MCF 10A (cell line): ENCODE measurements at regions not wholly inside any gene's neighbourhood (a gene's known extent, or its start where the extent isn't known, plus 50 kb on each side); places are given as distances from the start of the nearest gene placed in this dataset.

Source experiments
- BruUV-seq: library from RNA; stranded (reverse); fragments of 400-500 nt; replicated peaks from 2 replicates; lab custom pipeline; 2021; lab: Mats Ljungman, UMichigan
- CTCF ChIA-PET: fragments of 300-600 bp; sonication (Branson Sonifier 250); formaldehyde crosslinking; extraction: SDS; loops from one replicate; lab custom pipeline; 2021; ENCODE audit warnings: antibody characterized with exemption, inconsistent platforms; lab: Yijun Ruan, JAX
- POLR2A ChIA-PET: fragments of 300-600, 350-650 bp; sonication (Branson Sonifier 250); formaldehyde crosslinking; extraction: SDS; loops from one replicate; lab custom pipeline; 2020; ENCODE audit warnings: antibody characterized with exemption, inconsistent platforms; lab: Yijun Ruan, JAX
- DNase-seq: peaks from one replicate; pipeline ENCODE4 v3.0.0-alpha.2; 2018; ENCODE audit not compliant: unreplicated experiment
- H3K27ac Mint-ChIP-seq: one replicate; pipeline ENCODE4 v1.8.0; 2022; ENCODE audit warnings: mild to moderate bottlenecking, low read depth, mixed read lengths; ENCODE audit not compliant: unreplicated experiment
- H3K27me3 Mint-ChIP-seq: one replicate; pipeline ENCODE4 v1.8.0; 2022; ENCODE audit warnings: mixed read lengths; ENCODE audit not compliant: insufficient read depth, unreplicated experiment
- H3K36me3 Mint-ChIP-seq: one replicate; pipeline ENCODE4 v1.8.0; 2022; ENCODE audit warnings: mild to moderate bottlenecking, moderate library complexity, mixed read lengths; ENCODE audit not compliant: insufficient read depth, unreplicated experiment
- H3K4me1 Mint-ChIP-seq: one replicate; pipeline ENCODE4 v1.8.0; 2022; ENCODE audit warnings: mixed read lengths; ENCODE audit not compliant: insufficient read depth, unreplicated experiment
- H3K4me3 Mint-ChIP-seq: one replicate; pipeline ENCODE4 v1.8.0; 2022; ENCODE audit warnings: mild to moderate bottlenecking, moderate library complexity, mixed read lengths; ENCODE audit not compliant: unreplicated experiment
- H3K9me3 Mint-ChIP-seq: one replicate; pipeline ENCODE4 v1.8.0; 2022; ENCODE audit warnings: mixed read lengths; ENCODE audit not compliant: unreplicated experiment
- CTCF ChIP-seq: fragments of 200-600 bp; IDR thresholded peaks from one replicate; pipeline ENCODE4 v1.8.0; 2022; ENCODE audit warnings: antibody characterized with exemption, mild to moderate bottlenecking; ENCODE audit not compliant: unreplicated experiment
- intact Hi-C: fragments of 100-400 bp; cut with micrococcal nuclease; formaldehyde crosslinking; loops from 2 replicates; pipeline ENCODE4 v1.14.1; 2022

DNA sequence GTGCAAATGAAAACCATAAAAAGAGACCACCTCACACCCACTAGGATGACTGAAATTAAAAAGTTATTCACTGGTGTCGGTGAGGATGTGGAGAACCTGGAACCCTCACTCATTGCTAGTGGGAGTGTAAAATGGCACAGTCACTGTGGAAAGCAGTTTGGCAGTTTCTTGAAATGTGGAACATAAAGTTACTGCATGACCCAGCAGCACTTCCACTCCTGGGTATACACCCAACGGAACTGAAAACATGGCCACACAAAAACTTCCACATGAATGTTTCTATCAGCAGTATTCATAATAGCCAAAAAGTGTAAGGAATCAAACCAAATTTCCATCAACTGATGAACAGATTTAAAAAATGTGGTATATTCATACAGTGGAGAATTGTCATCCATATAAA lies 65.1 kb upstream of the SLC66A3 start:
- no peak overlapping the region for H3K4me3 Mint-ChIP-seq
- H3K9me3 Mint-ChIP-seq = no peaks in the 10 kb centered on the region
- H3K27me3 Mint-ChIP-seq = peaks cover 45% of the 10 kb centered on the region
- no peaks in the 10 kb centered on the region for H3K4me1 Mint-ChIP-seq
- no TSS peak for BruUV-seq
- POLR2A ChIA-PET = no interaction called here
- no peak for TF ChIP-seq CTCF
- DNase-seq = no peak
- intact Hi-C loops = no loop called here
- CTCF ChIA-PET = no interaction called here
- H3K36me3 Mint-ChIP-seq = no peaks in the 10 kb centered on the region
- H3K27ac Mint-ChIP-seq = no peak overlapping the region

GRCh38 chr2:11092701-11093335 lies 62.4 kb upstream of the SLC66A3 start:
- Mint-ChIP-seq H3K36me3 (no peaks in the 10 kb centered on the region), H3K27ac (no peak overlapping the region), H3K4me3 (no peak overlapping the region), H3K4me1 (no peaks in the 10 kb centered on the region), H3K27me3 (peaks cover 26% of the 10 kb centered on the region), H3K9me3 (no peaks in the 10 kb centered on the region)
- BruUV-seq = no TSS peak
- POLR2A ChIA-PET = no interaction called here
- no peak for TF ChIP-seq CTCF
- intact Hi-C loops = no loop called here
- CTCF ChIA-PET = no interaction called here
- DNase-seq = no peak

DNA sequence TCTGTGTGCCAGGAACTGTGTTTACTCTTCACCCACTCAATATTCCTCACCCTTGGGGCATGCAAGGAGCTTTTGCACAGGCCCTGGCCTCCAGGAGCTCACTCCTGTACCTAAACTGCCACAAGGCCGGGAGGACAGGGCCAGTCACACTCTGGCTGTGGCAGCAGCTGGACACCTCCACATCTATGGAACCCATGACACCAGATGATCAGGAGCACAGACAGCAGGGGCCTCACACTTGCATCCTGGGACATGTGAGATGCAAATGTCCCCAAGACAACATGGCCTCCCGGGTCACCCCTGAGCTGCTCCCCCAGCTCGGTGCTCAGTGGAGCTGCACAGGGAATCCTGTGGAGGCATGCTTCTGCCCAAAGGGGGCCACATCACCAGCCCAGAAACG lies 61.8 kb upstream of the SLC66A3 start:
- CTCF ChIA-PET = interaction anchor here (0.8 kb wide), 1 partner anchor 261 kb away, joined by 3 read pairs; no protein-coding TSS in a partner anchor

More for the DNA sequence above, 61.8 kb upstream of the SLC66A3 start:
- intact Hi-C loops = no loop called here
- no TSS peak for BruUV-seq
- Mint-ChIP-seq H3K9me3 (no peaks in the 10 kb centered on the region), H3K36me3 (no peaks in the 10 kb centered on the region), H3K27ac (no peak overlapping the region), H3K4me1 (no peaks in the 10 kb centered on the region), H3K4me3 (no peak overlapping the region), H3K27me3 (peaks cover 20% of the 10 kb centered on the region)
- TF ChIP-seq CTCF = no peak
- POLR2A ChIA-PET = interaction anchor here (0.5 kb wide), 1 partner anchor 258 kb away, joined by 4 read pairs; no protein-coding TSS in a partner anchor
- no peak for DNase-seq
